PC-9 (cell line): ENCODE measurements at regions not wholly inside any gene's neighbourhood (a gene's known extent, or its start where the extent isn't known, plus 50 kb on each side); places are given as distances from the start of the nearest gene placed in this dataset.

Experiments
- EZH2 ChIP-seq: fragments of 200-600 bp; sonication (generic); IDR thresholded peaks from 2 replicates; pipeline ENCODE4 v1.8.0; 2017; ENCODE audit warnings: antibody characterized with exemption, low read depth
- TF ChIP-seq, protein P1 (sequence below): fragments of 200-600 bp; sonication (generic); conservative IDR thresholded peaks from 2 replicates; pipeline ENCODE4 v1.6.1; 2017; ENCODE audit warnings: mixed run types, antibody characterized with exemption, mild to moderate bottlenecking, moderate library complexity

DNA sequence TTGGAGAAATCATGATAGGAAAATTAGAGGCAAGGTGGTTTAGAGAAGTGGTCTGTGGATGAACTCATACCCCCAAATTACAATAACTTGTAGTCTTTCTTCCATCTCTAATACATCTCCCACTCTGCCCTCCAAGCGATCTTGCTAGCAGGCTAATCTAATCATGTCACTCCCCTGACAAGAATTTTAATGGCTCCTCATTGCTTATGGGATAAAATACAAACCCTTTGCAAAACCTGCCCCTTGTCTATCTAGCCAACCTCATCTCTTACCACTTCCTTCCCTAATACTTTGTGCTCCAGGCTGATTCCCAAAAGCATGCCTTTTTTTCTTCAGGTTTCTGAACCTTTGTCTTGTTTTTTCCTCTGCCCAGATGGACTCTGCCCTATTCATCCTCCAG is 71.3 kb upstream of the LRRN2 start:
- TF ChIP-seq, protein P1, sequence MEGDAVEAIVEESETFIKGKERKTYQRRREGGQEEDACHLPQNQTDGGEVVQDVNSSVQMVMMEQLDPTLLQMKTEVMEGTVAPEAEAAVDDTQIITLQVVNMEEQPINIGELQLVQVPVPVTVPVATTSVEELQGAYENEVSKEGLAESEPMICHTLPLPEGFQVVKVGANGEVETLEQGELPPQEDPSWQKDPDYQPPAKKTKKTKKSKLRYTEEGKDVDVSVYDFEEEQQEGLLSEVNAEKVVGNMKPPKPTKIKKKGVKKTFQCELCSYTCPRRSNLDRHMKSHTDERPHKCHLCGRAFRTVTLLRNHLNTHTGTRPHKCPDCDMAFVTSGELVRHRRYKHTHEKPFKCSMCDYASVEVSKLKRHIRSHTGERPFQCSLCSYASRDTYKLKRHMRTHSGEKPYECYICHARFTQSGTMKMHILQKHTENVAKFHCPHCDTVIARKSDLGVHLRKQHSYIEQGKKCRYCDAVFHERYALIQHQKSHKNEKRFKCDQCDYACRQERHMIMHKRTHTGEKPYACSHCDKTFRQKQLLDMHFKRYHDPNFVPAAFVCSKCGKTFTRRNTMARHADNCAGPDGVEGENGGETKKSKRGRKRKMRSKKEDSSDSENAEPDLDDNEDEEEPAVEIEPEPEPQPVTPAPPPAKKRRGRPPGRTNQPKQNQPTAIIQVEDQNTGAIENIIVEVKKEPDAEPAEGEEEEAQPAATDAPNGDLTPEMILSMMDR: no peak
- no peak for TF ChIP-seq EZH2
